Ovary (tissue), 7 donors: ENCODE measurements at regions not wholly inside any gene's neighbourhood (a gene's known extent, or its start where the extent isn't known, plus 50 kb on each side); places are given as distances from the start of the nearest gene placed in this dataset.

Source experiments
- DNase-seq, 5 donors: peaks; one replicate each; pipeline ENCODE4 v3.0.0-alpha.2; 2019 to 2020
- H3K27ac ChIP-seq, 2 donors: fragments of 200-600 bp; one replicate each; pipeline versions ENCODE4 v1.5.1 to v1.8.0; 2019 to 2022
- H3K27me3 ChIP-seq: fragments of 200-600 bp; one replicate; pipeline ENCODE4 v1.8.0; 2022
- H3K36me3 ChIP-seq: fragments of 200-600 bp; sonication (generic); one replicate; pipeline ENCODE4 v1.5.1; 2019
- H3K4me1 ChIP-seq: one replicate; pipeline ENCODE4 v1.8.1; 2013; ENCODE audit warnings: mild to moderate bottlenecking, moderate library complexity; ENCODE audit not compliant: insufficient read depth
- H3K4me3 ChIP-seq: fragments of 200-600 bp; sonication (generic); one replicate; pipeline ENCODE4 v1.5.1; 2017
- H3K9me3 ChIP-seq, 2 donors: fragments of 200-600 bp in 1 of 2; sonication (generic) in 1 of 2; one replicate each; pipeline versions ENCODE4 v1.5.1 to v1.8.1; 2013 to 2019; ENCODE audit warnings: mild to moderate bottlenecking in 1 of 2, moderate library complexity in 1 of 2
- CTCF ChIP-seq, 3 donors: fragments of 450-650 bp in 2 of 3; fragments of 200-600 bp in 1 of 3; IDR thresholded peaks; one replicate each; pipeline versions ENCODE4 v1.5.1 to v1.8.0; 2016 to 2022; ENCODE audit warnings: antibody characterized with exemption in 3 of 3, mild to moderate bottlenecking in 1 of 3
- EP300 ChIP-seq: sonication (generic); formaldehyde crosslinking; IDR thresholded peaks from one replicate; pipeline ENCODE4 v1.6.1; 2017; ENCODE audit warnings: antibody characterized with exemption
- POLR2A ChIP-seq: fragments of 450-650 bp; IDR thresholded peaks from one replicate; pipeline ENCODE4 v1.6.1; 2017; ENCODE audit warnings: antibody characterized with exemption, mild to moderate bottlenecking, moderate library complexity
- WGBS, 3 donors: extraction: QIAGEN DNeasy Blood & Tissue Kit in 1 of 3; methylation state at CpG; one replicate each; pipeline versions ENCODE4 v1.1.5 to v1.1.7; 2013 to 2017; 5-methylcytosine and 5-hydroxymethylcytosine counted together
- intact Hi-C, 4 donors: fragments of 100-400 bp; cut with DNase I; formaldehyde crosslinking; loops; one replicate each; pipeline versions ENCODE4 v1.11.0 to v1.15.1; 2022 to 2023
- donor health status: DM: no; HTN: no; CAD: no; lungs with moderate emphysema.
- donor health status: DM: no; HTN: no; CAD: no.
- donor health status: Bipolar disorder and iron deficiency.
- donor health status: DM: no; HTN: no; CAD: no.
- donor health status: DM: yes; HTN: yes; CAD: no.

- no peak overlapping the region for H3K27ac ChIP-seq
- no peak for DNase-seq
- H3K27me3 ChIP-seq = no peaks in the 10 kb centered on the region
- H3K4me1 ChIP-seq = no peaks in the 10 kb centered on the region
- no peaks in the 10 kb centered on the region for H3K36me3 ChIP-seq
- H3K9me3 ChIP-seq = no peaks in the 10 kb centered on the region
- H3K4me3 ChIP-seq = no peak overlapping the region
- no peak for TF ChIP-seq CTCF (IDR thresholded peaks at IDR 0.05)
- WGBS, 3 donors = 63 to 68% (median 65%) methylated on average over 1 of the region's 1 CpG
- intact Hi-C loops = no loop called here
Observed at GRCh38 chr5:165397516-165397915, 1892.1 kb downstream of the MAT2B start.

GRCh38 chr5:165400086-165400485 is 1894.7 kb downstream of the MAT2B start:
- H3K4me1 ChIP-seq = no peaks in the 10 kb centered on the region

GRCh38 chr5:165404917-165405316 is 1899.5 kb downstream of the MAT2B start:
- no peaks in the 10 kb centered on the region for H3K9me3 ChIP-seq
- DNase-seq = no peak
- TF ChIP-seq EP300 (no peak), POLR2A (no peak), CTCF (IDR thresholded peaks at IDR 0.05) (no peak)
- no peak overlapping the region for H3K27ac ChIP-seq
- H3K36me3 ChIP-seq = no peaks in the 10 kb centered on the region
- 43 to 53% (median 45%) methylated on average over 2 of the region's 2 CpGs for WGBS, 3 donors
- H3K27me3 ChIP-seq = no peaks in the 10 kb centered on the region
- no peak overlapping the region for H3K4me3 ChIP-seq
- intact Hi-C loops = no loop called here
- H3K4me1 ChIP-seq = no peaks in the 10 kb centered on the region

More at GRCh38 chr5:165400086-165400485, 1894.7 kb downstream of the MAT2B start:
- Histone ChIP-seq H3K27me3 (no peaks in the 10 kb centered on the region), H3K9me3 (no peaks in the 10 kb centered on the region), H3K27ac (no peak overlapping the region), H3K4me3 (no peak overlapping the region), H3K36me3 (no peaks in the 10 kb centered on the region)
- intact Hi-C loops = no loop called here
- DNase-seq = no peak
- TF ChIP-seq EP300 (no peak), POLR2A (no peak), CTCF (IDR thresholded peaks at IDR 0.05) (no peak)

GRCh38 chr5:165405340-165405739 is 1899.9 kb downstream of the MAT2B start:
- H3K27ac ChIP-seq = no peak overlapping the region
- intact Hi-C loops = no loop called here
- H3K9me3 ChIP-seq = no peaks in the 10 kb centered on the region
- WGBS, 3 donors = 21 to 34% (median 25%) methylated on average over 1 of the region's 1 CpG
- H3K27me3 ChIP-seq = no peaks in the 10 kb centered on the region
- H3K36me3 ChIP-seq = no peaks in the 10 kb centered on the region
- DNase-seq = no peak
- no peak overlapping the region for H3K4me3 ChIP-seq
- H3K4me1 ChIP-seq = no peaks in the 10 kb centered on the region
- TF ChIP-seq EP300 (no peak), POLR2A (no peak), CTCF (IDR thresholded peaks at IDR 0.05) (no peak)

- Histone ChIP-seq H3K27ac (no peak overlapping the region), H3K27me3 (no peaks in the 10 kb centered on the region), H3K9me3 (no peaks in the 10 kb centered on the region), H3K36me3 (no peaks in the 10 kb centered on the region), H3K4me1 (no peaks in the 10 kb centered on the region), H3K4me3 (no peak overlapping the region)
- WGBS, 3 donors = 94 to 99% (median 97%) methylated on average over 3 of the region's 3 CpGs
- TF ChIP-seq EP300 (no peak), CTCF (IDR thresholded peaks at IDR 0.05) (no peak), POLR2A (no peak)
- no peak for DNase-seq
- intact Hi-C loops = no loop called here
Observed at GRCh38 chr5:165407352-165407751, 1901.9 kb downstream of the MAT2B start.
